Body of pancreas (tissue), 4 donors: ENCODE measurements at regions not wholly inside any gene's neighbourhood (a gene's known extent, or its start where the extent isn't known, plus 50 kb on each side); places are given as distances from the start of the nearest gene placed in this dataset.

ENCODE experiments used
- ATAC-seq: fragments of 150-250 bp; one replicate; pipeline ENCODE4 v1.9.1; 2016
- DNase-seq, 4 donors: peaks; one replicate each; pipeline ENCODE4 v3.0.0-alpha.2; 2019
- H3K27ac ChIP-seq, 4 donors: fragments of 200-600 bp; sonication (generic); 1 replicate in 3 of 4; 2 replicates in 1 of 4; pipeline versions ENCODE4 v1.5.1 to v1.6.1; 2016 to 2019; ENCODE audit warnings: mild to moderate bottlenecking in 1 of 4, mixed read lengths in 1 of 4, moderate library complexity in 1 of 4
- H3K27me3 ChIP-seq, 2 donors: fragments of 200-600 bp; sonication (generic); one replicate each; pipeline ENCODE4 v1.6.0; 2016; ENCODE audit warnings: mild to moderate bottlenecking in 1 of 2
- H3K36me3 ChIP-seq, 2 donors: fragments of 200-600 bp; sonication (generic); replicated peaks in 1 of 2; 2 replicates each; pipeline ENCODE4 v1.5.1; 2016; ENCODE audit warnings: low read depth in 2 of 2; ENCODE audit not compliant: insufficient read depth in 1 of 2
- H3K4me1 ChIP-seq: fragments of 200-600 bp; sonication (generic); one replicate; pipeline ENCODE4 v1.6.0; 2016
- H3K4me3 ChIP-seq, 2 donors: fragments of 200-600 bp; sonication (generic); 1 replicate in 1 of 2; 2 replicates in 1 of 2; pipeline ENCODE4 v1.5.1; 2016 to 2019
- H3K9me3 ChIP-seq, 3 donors: fragments of 200-600 bp; sonication (generic); 1 replicate in 2 of 3; 2 replicates in 1 of 3; pipeline ENCODE4 v1.5.1; 2016
- POLR2A ChIP-seq, 3 donors: fragments of 450-650 bp; IDR thresholded peaks; one replicate each; pipeline ENCODE4 v1.6.1; 2016; ENCODE audit warnings: antibody characterized with exemption in 3 of 3, mild to moderate bottlenecking in 2 of 3
- WGBS, 2 donors: methylation state at CpG; one replicate each; pipeline ENCODE4 v1.1.5; 2017; 5-methylcytosine and 5-hydroxymethylcytosine counted together
- intact Hi-C: fragments of 100-400 bp; cut with DNase I; formaldehyde crosslinking; loops from one replicate; pipeline ENCODE4 v1.15.1; 2023
- TF ChIP-seq, protein P1 (sequence below), 7 experiments: fragments of 450-650 bp in 4 of 7; fragments of 200-600 bp in 3 of 7; sonication (generic) in 3 of 7; IDR thresholded peaks; one replicate each; pipeline ENCODE4 v1.5.1; 2016 to 2019; ENCODE audit warnings: antibody characterized with exemption in 7 of 7

GRCh38 chr1:181190364-181191035 lies 102.0 kb downstream of the IER5 start:
- 34 to 37% methylated on average over 16 to 18 of the region's 18 CpGs for WGBS, 2 donors
- intact Hi-C loops, result no loop called here
- no peak for TF ChIP-seq POLR2A (IDR thresholded peaks at IDR 0.05)
- TF ChIP-seq, protein P1, sequence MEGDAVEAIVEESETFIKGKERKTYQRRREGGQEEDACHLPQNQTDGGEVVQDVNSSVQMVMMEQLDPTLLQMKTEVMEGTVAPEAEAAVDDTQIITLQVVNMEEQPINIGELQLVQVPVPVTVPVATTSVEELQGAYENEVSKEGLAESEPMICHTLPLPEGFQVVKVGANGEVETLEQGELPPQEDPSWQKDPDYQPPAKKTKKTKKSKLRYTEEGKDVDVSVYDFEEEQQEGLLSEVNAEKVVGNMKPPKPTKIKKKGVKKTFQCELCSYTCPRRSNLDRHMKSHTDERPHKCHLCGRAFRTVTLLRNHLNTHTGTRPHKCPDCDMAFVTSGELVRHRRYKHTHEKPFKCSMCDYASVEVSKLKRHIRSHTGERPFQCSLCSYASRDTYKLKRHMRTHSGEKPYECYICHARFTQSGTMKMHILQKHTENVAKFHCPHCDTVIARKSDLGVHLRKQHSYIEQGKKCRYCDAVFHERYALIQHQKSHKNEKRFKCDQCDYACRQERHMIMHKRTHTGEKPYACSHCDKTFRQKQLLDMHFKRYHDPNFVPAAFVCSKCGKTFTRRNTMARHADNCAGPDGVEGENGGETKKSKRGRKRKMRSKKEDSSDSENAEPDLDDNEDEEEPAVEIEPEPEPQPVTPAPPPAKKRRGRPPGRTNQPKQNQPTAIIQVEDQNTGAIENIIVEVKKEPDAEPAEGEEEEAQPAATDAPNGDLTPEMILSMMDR (IDR thresholded peaks at IDR 0.05), result peak in 1 of 7 experiments; percentile 9
- Histone ChIP-seq H3K4me1 (peaks cover 12% of the 10 kb centered on the region), H3K27ac (no peak overlapping the region), H3K36me3 (no peaks in the 10 kb centered on the region), H3K27me3 (peaks cover 0 to 4% of the 10 kb centered on the region in 2 donors), H3K9me3 (no peaks in the 10 kb centered on the region), H3K4me3 (no peak overlapping the region)
- peak; percentile 23 for ATAC-seq
- DNase-seq, result peak in 3 of 4 donors; percentile 7 to 22 (median 10)

DNA sequence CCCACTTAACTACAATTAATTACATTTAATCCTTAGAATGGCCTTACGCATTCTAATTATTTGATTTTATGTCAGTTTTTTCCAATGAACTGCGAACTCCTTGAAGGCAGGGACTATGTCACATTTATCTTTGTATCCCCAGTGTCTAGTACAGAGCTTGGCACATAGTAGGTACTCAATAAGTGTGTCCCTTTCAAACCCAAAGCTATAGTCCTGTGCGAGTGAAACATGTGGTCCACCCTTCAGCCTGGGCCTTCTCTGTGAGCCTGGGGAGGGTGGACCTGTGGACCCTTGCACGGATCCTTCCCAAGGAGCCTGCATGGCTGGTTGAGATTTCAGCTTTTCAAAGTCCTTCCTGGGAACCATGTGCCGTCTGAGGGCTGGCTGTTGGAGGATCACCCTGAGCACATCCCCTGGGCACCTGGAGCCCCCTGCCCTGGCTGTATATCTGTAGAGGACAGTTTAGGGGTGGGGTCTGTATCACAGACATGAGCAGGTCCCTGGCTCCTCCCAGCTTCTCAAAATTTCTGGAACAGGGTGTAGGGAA lies 103.1 kb downstream of the IER5 start:
- Histone ChIP-seq H3K9me3 (no peaks in the 10 kb centered on the region), H3K4me3 (no peak overlapping the region), H3K4me1 (peaks cover 12% of the 10 kb centered on the region), H3K27ac (no peak overlapping the region), H3K36me3 (no peaks in the 10 kb centered on the region), H3K27me3 (peaks cover 0 to 4% of the 10 kb centered on the region in 2 donors)
- intact Hi-C loops, result loop anchor here (2.0 kb wide), 1 partner anchor 237 kb away; no protein-coding TSS in a partner anchor
- 88 to 90% methylated on average over 5 of the region's 5 CpGs for WGBS, 2 donors
- no peak for DNase-seq
- TF ChIP-seq, protein P1 (IDR thresholded peaks at IDR 0.05), result no peak
- no peak for TF ChIP-seq POLR2A (IDR thresholded peaks at IDR 0.05)
- no peak for ATAC-seq

DNA sequence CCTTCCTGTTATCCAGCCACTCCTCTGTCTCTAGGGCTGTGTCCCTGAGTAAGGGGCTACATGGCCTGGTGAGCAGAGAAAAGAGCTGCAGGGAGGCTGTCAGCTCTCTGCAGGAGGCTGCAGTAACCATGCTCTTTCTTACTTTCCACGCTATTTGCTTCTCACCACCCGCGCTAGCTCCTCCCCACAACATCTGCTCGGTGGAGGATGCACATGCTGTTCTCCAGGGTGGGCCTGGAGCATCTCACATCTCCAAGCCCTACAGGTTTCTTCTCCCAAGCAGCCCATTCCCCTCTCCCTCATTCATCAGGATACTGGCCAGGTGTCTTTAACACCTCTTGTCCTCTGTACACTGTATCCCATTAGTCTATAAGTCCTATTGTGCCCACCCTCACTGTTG lies 103.8 kb downstream of the IER5 start:
- DNase-seq, result no peak
- Histone ChIP-seq H3K27ac (no peak overlapping the region), H3K4me1 (peaks cover 12% of the 10 kb centered on the region), H3K4me3 (no peak overlapping the region), H3K27me3 (peaks cover 0 to 4% of the 10 kb centered on the region in 2 donors), H3K36me3 (no peaks in the 10 kb centered on the region), H3K9me3 (no peaks in the 10 kb centered on the region)
- TF ChIP-seq, protein P1 (IDR thresholded peaks at IDR 0.05), result no peak
- no peak for TF ChIP-seq POLR2A (IDR thresholded peaks at IDR 0.05)
- WGBS, 2 donors, result 68 to 69% methylated on average over 4 of the region's 4 CpGs
- intact Hi-C loops, result loop anchor here (2.0 kb wide), 1 partner anchor 236 kb away; no protein-coding TSS in a partner anchor
- ATAC-seq, result no peak

DNA sequence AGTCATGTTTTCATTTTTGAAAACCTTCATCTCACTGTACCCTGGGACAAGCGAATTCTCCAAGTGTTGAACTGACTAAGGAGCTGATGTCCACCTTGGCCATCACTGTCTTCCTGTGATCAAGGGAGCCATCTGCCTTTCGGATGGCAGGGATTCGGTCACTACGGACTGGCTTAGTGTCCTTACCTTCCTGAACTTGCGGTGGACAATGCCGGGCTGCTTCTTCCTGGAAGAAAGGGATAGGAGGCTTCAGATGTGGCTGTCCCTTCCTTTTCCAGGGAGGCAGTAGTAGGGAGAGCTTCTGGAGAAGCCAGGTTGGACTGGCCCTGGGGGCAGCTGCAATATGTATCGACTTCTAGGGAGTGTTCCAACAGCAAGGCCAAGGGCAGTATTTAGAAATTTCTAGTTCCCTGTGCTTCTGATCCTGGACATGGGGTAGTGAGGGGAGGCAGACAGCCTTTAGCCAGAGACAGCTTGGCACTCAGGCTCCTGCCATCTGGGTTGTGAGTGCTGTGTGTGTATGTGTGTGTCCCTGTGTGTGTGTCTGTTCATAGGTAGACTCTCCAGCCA lies 114.6 kb downstream of the IER5 start:
- Histone ChIP-seq H3K36me3 (no peaks in the 10 kb centered on the region), H3K4me1 (no peaks in the 10 kb centered on the region), H3K27ac (no peak overlapping the region), H3K27me3 (no peaks in the 10 kb centered on the region), H3K4me3 (no peak overlapping the region), H3K9me3 (no peaks in the 10 kb centered on the region)
- DNase-seq, result no peak
- no peak for ATAC-seq
- intact Hi-C loops, result no loop called here
- WGBS, 2 donors, result 72 to 78% methylated on average over 7 of the region's 7 CpGs
- TF ChIP-seq, protein P1 (IDR thresholded peaks at IDR 0.05), result no peak
- no peak for TF ChIP-seq POLR2A (IDR thresholded peaks at IDR 0.05)
